NCI-H69 (cell line): ENCODE measurements at regions not wholly inside any gene's neighbourhood (a gene's known extent, or its start where the extent isn't known, plus 50 kb on each side); places are given as distances from the start of the nearest gene placed in this dataset.
A peak's percentile ranks its signal among the peaks of the same experiment; 100 is the strongest.

Experiments used
- DNase-seq: peaks from one replicate; lab custom pipeline; 2025; lab: John Stamatoyannopoulos, UW

DNA sequence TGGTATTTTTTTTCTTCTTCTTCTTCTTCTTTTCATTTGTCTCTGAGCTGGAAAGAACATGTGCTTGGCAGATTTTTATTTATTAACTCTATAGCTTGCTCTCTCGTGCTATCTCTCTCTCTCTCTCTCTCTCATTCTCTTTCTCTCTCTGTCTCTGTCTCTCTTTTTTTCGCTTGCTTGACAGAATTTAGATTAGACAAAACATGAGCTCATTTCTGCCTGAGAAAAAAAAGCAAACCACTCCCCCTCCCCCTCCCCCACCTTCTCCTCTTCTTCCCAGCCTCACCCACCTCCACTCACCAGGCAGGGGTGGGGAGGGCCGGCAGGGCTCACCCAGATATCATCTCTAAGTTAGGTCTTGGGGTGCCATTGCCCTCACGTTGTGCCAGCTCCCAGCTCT, 81.5 kb downstream of the PJA1 start:
- no peak for DNase-seq

DNA sequence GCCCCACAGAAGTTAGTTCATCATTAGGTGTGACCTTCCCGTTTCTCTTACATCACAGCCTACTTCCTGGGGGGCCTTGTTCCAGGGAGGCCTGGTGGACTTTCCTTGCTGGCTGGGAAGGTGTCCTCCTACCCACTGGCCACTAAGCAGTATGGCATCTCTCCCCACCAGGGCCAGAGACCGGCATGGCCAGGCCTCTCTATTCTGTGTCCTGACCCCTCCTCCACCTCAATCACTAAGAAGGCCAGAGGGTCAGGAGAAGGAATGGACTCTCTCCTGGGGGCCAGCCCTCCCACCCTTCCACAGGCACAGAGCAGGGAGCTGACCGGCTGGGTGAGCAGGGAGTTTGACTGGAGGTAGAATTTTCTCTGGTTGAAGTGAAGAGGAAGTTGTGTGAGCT, 81.9 kb downstream of the PJA1 start:
- no peak for DNase-seq

DNA sequence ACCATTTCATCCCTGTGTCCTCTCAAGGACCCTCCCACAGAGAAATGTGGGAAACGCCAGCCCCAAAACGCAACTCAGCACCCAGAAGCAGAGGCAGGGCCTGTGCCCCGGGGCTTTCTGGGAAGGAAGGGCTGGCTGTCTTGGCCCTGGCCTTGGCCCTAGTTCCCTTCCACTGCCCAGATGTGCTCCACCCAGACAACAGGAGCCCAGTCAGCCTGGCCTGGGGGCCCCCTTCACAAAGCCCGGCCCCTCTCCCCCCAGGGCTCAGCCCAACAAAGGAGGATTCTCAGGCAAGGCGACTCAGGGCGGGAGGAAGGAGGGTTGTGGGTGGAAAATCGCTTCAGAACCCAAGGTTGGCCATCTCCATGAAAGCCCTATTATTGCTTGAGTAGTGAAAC, 82.5 kb downstream of the PJA1 start:
- no peak for DNase-seq

DNA sequence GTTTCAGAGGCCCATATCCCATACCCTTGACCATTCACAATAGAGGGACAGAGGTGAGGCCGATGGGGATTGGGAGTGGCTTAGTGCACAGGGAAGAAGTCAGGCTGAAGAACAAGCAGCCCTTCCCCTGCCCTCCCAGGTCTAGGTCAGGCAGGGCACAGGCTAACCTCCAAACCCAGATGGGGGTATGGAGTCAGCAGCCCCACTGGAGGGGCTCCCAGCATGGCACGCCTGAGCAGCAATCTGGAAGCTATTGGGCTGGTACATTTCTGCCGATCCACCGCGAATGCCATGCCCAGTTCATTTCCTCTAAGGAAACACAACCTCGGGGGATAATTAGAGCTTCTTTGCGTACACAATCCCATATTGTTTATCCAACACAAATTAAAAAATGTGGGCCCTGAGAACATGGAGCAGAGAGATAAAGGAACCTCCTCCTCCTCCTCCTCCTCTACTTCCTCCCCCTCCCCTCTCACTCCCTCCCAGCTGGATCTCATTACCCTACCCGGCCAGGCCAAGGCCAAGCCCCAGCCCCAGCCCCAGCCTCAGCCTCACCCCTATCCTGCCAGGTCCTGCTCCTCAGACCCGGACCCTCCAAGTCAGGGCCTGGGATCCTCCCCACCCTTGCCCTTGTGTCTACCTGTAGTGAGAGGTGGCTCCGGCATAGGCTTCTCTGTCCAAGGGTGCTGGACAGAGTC, 83.0 kb downstream of the PJA1 start:
- peak; percentile 80 for DNase-seq

DNA sequence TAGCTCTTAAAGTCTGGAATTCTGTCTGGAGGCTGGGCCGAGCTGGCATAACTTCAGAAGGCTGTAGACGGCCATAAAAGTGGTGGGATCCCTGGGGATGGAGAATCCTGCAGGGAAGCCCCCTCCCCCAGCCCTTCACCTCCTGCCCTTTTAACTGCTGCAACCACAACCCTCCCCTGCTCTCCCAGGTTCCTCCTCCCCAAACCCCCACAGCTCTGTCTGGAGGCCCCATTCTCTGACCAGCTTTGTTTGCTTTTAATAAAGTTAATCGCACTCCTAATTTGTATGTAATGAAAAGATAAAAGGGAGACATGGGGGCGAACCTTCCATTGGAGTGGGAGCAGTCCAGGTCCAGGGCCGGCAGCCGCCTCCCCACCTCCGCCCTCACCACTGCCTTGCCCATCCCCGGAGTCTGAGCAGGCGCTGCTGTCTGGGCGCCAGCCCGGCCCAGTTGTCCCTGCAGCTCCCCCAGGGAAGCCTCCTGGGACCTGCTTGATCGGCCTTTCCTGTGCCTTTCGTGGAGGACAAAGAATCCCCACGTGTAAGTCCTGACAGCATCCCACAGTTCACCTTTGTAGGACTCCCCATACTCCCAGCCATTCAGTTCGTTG, 84.3 kb downstream of the PJA1 start:
- peak; percentile 55 for DNase-seq

DNA sequence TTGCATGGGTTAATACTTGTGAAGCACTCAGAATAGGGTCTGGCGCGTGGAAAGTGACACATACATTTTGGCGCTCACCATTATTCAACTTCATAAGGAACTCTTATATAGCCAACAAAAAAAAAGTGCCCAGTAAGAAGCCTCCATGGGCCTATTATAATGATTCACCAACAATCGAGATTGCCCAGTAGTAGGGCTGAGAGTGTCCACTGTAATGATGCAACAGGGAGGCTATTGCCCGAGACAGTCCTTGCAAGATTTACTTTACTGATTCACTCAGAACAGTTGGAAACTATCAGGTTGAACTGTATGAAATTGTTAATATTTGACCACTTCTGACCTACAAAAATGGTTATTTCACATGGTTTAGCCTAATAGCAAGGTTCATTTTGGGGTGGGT, 86.0 kb downstream of the PJA1 start:
- DNase-seq, result no peak

DNA sequence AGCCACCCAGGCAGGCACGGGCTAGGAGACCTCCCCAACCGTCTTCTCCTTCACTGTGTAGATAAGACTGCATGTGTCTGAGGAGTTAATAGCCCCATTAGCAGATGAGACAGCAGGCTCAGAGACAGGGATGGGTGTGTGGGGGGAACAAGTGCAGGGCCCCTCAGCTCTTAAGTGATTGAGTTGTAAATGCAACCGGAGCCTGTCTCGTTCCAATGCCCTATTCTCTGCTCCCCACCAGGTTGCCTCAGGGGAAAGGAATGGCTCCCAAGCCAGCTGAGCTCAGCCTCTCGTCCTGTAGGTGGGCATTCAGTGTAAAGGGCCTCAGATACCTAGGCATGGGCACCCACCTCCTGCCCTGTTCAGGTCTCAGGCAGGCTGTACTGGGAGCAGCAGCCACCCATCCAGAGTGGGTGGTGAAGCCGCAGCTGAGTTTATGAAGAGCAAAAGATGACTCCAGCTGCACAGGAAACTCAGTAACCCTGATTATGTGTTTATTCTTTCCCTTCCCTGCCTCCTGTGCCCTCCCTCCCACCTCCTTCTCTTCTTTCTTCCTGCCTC, 87.3 kb downstream of the PJA1 start:
- peak; percentile 65 for DNase-seq

DNA sequence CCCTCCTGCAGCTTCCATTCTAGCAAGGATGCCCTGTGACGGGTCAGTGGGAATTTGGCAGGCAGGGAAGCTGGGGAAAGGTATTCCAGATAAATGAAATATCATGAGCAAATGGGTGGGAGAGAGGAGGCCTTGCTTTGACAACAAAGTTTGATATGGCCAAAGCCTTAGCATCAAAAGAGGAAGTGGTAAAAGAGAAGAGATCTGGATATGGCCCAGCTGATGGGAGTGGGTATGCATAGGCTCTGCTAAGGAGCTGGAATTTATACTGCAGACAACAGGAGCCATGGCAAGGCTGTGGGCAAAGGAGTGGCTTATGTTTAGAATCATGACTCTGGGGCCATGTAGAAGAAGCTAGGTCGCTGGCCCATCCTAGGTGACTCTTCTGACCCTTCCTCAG, 89.2 kb downstream of the PJA1 start:
- DNase-seq, result no peak

DNA sequence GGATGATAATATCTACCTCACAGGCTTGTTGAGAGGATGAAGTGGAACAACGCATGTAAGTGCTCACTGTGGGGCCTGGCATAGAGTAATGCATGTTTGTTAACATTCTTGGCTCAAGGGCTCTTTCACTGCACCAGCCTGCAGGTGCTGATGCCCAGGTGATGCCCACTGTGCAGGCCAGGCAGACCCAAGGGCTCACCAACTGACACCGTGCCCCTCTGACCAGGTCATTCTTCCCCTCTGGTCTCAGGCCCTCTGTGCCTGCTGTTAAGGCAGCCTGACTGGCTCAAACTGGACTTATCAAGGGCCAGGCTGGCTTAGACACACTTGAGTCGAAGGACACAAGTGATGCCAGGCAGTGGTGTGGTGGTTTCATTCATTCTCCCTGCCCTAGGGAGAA, 90.5 kb downstream of the PJA1 start:
- DNase-seq, result no peak

DNA sequence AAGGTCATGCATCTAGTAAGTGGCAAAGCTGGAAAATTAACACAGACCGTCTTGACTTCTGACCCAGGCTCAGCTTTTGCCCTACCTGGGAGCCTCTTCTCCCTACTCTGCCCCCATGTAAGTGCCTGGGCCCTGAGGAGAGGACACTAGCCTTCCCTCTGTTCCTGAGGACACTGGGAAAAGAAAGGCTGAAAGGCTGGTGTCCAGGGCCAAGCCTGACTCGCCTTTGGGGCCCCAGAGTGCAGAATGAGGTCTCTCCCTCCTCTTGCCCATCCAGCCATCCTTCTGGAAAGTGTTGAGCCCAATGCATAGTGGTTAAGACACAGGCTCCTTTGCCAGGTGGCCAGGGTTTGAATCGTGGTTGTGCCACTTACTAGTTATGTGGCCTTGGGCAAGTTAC, 91.5 kb downstream of the PJA1 start:
- DNase-seq, result no peak

DNA sequence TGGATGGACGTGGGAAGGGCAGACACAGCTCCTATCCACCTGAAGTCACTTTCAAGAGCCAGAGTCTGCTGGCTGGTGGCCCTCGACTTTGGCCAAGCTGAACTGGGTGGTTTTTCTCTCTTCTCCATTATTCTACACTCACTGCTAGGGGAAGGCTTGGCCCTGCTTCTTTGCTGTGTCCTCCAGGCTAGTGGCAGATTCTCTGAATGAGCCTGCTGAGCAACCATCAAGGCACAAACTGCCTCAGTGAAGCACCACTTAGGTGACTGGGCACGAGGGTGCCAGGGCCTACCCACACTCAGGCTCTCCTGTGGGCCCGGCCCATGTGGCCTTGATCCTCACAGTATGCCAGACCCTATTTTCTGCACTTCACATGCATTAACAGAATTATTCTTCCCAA, 92.0 kb downstream of the PJA1 start:
- DNase-seq, result no peak

DNA sequence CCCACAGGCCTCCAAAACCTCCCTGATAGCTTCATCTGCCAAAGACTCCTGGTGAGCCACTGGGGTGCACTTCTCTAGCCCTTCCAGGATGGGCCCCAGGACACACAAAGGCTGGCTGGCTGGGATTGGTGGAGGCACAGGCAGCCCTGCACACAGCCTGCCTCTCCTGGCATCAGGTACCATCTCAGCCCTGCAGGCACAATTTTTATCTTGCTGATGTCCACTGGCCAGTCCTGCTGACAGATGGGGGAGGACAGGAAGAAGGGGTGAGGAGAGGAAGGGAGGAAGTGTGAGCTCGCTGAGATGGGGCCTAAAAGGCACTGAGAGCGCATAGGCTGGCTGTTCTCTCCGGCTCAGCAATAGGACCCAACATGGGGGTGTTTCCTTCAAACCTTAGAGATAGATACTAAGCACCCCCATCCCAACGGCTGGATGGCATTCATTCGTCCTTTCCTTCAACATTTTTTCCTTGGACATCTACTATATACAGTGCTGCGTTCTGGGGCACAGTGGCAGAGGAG, 92.7 kb downstream of the PJA1 start:
- DNase-seq, result no peak

DNA sequence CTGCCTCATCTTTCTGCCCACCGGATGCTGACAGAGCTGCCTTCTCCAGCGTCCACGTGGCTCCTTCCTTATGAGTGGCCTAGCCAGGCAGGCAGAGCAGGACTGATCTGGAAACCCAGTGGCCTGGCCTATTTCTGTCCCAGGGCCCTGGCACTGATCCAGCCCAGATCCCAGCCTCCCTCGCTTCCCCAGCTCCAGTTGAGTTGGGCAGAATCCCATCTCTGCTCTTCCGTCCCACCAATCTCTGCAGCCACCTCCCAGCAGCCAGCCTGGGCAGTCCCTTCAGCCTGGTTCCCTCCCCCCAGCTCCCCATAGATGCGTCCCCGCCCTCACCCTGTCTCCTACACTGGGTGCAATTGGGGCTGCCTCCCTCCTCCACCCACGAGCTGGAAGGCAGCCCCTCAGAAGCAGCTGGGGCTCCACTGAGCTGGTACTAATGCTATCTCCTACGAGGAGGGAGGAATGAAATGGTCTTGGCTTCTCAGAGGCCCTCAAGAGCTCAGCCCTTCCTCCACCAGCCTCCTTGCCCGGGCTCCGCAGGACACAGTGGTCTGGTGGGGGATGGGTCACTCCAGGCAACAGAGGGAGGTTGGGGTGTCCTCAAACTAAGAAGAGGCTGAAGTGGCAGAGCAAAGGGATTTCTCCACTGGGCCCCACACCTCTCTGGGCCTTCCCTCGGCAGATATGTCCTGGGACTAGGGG, 94.2 kb downstream of the PJA1 start:
- no peak for DNase-seq

DNA sequence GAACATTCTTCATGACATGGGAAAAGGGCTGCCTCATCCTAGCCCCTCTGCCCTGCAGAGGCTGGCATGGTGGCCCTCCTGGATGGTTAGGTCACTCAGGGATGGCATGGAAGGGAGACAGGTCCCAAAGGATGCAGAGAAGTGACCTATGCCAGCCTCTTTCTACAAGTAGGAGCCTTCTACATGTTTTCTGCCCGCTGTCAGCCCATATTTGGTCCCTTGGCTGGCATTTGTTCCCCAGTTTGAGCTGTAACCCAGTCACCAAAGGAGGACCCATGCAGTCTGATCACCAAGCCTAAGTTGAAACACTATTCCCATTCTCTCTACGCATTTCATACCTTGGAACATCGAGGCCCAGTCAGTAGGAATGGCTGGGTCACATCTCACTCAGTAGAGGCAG, 95.4 kb downstream of the PJA1 start:
- no peak for DNase-seq

DNA sequence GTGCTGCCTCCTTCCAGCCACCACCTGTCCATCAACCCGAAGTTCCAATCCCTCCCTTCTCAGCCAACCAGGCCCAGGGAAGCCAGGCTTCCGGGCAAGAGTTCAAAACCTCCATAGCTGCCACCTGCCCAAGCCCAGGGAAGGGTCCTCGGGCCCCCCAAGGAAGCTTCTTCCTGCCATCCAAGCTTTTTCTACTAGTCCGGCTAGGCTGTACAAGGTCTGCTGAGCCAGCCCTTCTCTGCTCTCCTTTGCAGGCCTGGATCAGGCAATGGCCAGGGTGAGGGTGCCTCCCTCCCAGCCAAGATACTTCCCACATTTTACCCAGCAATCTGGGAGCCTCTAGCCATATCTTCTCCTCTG, 96.2 kb downstream of the PJA1 start:
- DNase-seq, result no peak

DNA sequence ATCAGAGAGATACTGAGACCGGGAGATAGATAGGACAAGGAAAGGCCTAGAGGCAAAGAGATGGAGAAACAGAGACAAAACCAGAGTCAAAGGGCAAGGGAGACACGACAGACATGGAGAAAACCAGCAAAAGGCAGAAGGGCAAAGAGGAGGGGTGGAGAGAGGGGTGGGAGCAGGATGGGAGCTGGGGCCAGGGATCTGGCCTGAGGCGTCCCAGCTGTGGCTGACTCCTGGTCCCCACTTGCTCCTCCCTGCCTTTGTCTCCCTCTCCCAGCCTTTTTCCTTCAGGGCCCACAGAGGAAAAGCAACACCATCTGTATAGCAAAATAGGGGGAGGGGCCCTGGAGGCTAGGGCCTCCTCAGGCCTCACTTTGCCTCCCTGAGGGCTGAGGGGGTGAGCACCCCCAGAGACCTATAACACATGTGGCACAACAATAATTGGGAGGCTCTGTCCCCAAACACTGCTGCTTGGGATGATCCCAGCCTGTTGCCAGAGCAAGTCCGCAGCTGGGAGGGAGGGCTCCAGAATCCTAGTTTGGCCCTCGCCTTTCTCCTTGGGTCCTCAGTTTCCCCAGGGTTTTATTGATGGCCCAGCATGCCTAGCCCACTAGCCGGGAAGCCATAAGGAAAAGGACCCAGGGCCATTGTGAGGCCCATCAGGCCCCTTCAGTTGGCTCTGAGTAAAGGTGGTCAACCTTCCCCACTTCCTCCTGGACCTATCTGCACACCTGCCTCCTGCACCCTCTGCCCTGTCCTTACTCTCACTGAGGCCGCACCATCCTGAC, 96.8 kb downstream of the PJA1 start:
- no peak for DNase-seq

DNA sequence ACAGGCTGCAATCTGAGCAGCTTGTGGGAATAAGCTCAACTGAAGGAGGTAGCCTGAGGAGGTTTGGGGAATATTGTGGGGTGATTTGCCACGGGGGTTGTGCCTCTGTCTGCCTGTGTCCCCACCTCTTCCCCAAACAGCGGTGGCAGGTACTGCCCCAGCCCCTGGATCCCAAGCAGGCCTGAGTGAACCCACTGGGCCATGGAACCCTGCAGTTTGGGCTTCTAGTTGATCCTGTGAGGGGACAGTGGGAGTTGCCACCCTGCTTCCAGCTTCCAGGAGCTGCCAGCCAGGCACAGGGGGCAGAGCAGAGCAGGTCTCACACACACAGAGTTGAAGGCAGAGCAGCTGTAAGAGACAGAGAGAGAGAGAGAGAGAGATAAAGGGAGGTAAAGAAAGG, 97.4 kb downstream of the PJA1 start:
- no peak for DNase-seq

DNA sequence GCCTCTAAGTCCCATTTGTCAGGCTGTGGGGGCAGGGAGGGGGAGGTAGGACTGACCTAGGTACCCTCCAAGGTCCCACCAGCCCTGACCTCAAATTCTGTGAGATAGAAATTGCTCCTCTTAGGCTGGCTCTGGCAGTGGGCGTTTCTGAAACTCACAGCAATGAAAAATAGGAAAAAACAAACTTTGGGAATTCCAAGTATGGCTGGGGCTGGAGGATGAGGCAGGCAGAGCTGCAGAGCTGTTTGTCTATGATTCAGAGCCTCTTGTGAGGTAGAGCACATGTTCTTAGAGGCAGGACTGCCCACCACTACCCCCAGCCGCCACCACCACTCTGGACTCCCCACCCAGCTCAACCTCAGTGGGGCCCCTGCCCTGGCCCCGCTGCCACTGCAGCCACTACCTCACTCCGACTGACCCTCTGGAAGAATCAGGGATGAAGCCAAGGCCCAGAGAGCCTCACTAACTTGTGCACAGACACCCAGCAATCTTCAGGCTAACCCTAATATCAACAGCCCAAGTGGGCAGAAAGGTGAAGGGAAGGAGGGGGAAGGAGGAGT, 98.2 kb downstream of the PJA1 start:
- DNase-seq, result no peak

DNA sequence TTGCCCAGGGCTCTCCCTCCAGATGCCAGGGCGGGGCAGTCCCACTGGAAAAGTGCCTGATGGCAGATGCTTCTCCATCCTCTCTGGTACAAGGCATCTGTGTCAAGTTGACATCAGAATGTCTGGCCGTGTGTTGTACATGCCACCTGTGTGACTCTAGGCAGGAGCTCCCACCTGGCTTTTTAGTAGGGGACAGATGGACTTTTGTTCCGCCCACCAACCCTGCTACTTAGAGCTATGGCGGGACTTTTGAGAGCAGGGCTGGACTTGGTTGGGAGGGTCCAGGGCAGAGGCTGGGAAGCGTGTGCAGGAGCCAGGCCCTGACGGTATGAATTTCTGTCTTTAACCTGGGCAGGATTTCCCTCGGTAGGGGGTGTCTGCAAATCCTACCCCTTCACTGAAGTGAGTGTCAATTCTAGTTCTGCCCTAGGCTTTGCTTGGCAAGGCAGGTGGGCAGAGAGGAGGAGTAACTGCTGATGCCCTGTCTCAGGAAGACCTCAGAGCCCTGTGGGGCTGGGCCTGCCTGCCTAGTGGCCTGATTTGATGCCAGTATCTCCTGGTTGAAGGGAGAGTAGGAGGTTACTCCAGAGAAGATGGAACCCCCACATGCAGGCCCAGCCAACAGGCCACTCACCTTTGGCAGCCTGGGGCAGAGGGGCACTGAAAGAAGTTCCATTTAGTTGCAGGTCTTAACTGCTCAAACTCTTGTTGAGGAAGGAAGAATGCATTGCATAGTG, 99.1 kb downstream of the PJA1 start:
- peak; percentile 72 for DNase-seq

DNA sequence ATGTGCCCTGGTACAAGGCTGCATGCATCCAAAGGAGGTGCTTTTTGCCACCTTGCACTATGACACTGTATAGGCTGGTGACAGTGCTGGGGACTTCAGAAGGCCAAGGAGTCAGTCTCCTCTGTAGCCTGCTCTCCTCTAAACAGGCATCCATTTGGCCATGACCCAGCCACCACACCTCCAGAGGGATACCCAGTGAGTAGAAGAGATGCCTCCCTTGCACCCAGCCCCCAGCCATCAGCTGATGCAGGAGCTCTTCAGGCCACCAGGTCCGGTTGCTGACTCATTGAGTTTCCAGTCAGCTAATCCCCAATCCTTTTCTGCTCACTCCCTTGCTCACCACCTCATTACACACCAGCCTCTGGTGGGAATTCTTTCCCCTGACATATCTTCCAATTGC, 99.8 kb downstream of the PJA1 start:
- peak; percentile 28 for DNase-seq

DNA sequence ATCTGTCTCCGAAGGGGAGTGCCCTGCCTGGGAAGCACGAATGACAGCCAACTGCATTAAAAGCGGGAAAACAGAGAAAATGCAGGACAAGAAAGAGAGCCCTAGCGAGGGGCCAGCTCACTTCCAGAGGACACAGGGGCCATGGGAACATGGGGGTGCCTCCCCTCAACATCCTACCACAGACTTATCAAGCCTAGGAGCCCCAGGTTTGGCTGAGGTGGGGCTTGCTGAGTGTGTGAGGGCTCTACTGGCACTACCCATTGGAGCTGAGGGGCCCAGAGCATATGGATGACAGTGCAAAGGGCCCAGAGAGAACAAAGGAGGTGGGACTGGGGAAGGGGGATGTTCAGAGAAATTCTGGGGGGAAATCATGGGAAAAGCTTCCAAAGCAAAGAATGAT, 101.8 kb downstream of the PJA1 start:
- no peak for DNase-seq
